HG02943 (cell line): ENCODE measurements at regions not wholly inside any gene's neighbourhood (a gene's known extent, or its start where the extent isn't known, plus 50 kb on each side); places are given as distances from the start of the nearest gene placed in this dataset.
A peak's percentile ranks its signal among the peaks of the same experiment; 100 is the strongest.
"Not testable (repeated sequence)": the region's sequence is repeated elsewhere in the genome, so short reads cannot be mapped to it uniquely, and the experiment has no call there.

Source experiments
- ATAC-seq: cut with Tn5 transposase; IDR thresholded peaks from one replicate; pipeline ENCODE4 v1.9.1; 2021; ENCODE audit warnings: mild to moderate bottlenecking, low read depth, moderate library complexity; ENCODE audit not compliant: unreplicated experiment

DNA sequence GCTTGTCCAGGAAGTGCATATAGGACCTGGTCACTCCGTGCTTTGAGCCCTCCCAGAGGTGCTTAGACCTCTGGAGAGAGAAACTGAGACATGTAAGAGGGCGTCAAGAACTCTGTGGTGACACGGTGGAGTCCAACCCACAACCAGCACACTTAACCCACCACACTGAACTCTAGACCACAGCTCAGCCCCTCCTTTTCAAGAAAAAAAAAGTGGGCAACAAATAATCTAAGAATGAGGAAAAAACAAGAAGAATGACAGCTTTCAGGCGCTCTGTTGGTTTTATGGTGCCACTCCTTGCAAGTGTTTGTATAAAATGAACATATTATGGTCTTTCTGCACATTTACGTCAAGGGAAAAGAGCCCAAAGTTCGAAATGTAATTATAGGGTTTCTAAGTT, 50.2 kb upstream of the SNAPC3 start:
- ATAC-seq, result no peak

DNA sequence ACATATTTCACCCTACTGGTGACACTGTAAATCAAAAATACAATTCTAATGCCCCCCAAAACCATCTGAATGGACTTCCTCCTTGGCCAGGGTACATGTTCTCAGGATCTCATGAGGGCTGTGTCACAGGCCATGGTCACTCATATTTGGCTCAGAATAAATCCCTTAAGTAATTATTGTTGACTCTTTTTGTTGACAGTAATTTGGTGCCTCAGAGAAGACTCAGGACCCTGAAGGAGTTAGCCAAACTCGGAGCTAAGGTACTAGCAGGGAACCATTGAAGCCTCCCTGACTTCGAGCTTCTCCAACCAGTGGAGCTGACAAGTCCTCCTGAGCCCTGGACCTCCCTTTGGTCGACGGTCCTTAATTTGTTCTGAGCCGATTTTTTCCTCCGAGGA, 51.2 kb upstream of the SNAPC3 start:
- ATAC-seq, result no peak

DNA sequence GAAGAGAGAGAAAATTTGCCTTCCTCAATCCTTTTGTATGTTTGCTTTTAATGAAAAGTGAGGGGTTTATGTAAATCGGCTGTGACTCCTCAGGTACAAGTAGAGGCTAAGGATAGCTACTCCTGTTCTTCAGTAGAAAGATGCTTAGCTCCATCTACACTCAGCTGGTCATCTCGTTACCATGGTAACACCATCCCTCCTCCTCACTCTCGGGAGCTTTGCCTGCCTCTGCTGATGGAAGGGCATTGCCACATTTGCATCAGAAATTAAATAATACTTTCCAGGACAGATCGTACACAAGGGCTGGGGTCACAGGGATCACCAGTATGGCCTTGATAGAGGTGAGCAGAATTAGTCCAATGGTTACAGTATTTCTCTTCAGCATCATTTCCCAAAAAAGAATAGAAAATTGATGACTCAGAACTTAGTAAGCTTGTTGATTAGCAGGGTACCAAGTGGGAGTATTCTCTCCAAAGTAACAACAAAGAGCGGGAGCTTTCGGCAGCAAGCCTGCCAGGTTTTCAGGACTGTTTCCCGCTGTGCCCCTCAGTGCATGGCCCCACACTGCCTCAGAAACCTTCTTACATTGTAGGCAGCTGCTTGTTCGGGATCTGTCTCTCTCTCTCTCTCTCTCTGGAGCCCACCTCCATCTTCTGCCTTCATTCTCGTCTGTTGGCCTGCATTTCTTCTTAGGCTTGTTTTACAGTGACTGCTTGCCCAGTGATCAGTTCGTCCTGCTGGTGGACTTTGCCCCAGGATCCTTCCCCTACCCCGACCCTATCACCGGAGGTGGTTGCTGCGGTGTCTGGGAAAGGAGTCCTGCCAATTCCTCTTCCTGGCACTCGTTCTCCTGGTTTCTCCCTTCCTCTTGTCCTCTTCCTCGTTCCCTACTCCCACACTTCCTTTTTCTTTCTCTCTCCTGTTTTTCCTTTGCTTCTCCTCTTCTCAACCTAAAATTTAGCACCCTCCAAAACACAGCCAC, 51.9 kb upstream of the SNAPC3 start:
- no peak for ATAC-seq

DNA sequence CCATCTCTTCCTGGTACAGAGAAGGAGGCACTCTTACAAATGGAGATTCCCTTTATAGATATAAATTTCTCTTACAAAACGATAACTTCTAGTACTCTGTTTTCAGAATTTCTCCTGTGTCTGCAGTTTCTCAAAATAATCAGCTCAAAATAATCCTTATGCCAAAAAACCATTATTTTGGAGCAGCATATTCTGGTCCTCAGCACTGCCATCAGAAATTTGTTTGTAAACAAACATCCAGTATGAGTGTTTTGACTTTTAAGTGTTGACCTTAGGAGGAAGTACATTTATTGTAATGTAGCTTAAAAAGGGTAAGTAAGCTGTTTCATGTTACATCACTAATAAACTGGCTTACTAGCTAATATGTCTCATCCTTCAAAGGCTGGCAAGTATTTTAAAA, 52.8 kb upstream of the SNAPC3 start:
- ATAC-seq, result no peak

- no peak for ATAC-seq
These were observed 53.4 kb upstream of the SNAPC3 start for GRCh38 chr9:15369238-15369637.

GRCh38 chr9:15364975-15365553, 57.6 kb upstream of the SNAPC3 start:
- not testable (repeated sequence) for ATAC-seq

- no peak for ATAC-seq
These were observed 54.7 kb upstream of the TTC39B start for GRCh38 chr9:15361737-15362136.

DNA sequence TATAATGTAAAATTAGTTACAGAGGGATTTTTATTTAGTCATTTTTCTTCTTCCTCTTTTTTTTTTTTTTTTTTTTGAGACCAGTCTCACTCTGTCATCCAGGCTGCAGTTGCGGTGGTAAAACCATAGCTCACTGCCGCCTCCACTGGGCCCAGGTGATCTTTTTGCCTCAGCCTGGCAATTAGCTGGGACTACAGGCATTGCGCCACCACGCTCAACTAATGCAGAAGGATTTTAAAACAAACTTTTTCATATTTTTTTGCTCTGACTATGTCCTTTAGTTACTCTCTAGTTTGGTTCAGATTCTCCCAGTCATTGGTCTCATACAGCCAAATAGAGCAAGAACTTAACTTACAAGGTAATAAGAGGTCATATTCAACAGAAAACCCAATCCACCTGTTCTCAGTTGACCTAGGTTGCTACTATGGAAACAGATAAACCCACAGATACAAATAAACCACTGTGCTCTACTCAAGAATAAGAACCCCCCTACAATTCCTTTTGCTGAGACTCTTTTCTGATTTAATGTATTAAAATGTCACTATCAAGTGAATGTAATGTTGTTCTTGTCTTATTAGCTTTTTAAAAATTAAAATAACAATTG, 50.1 kb upstream of the TTC39B start:
- ATAC-seq, result peak; percentile 93
